ENCODE measurements at regions not wholly inside any gene's neighbourhood (a gene's known extent, or its start where the extent isn't known, plus 50 kb on each side); places are given as distances from the start of the nearest gene placed in this dataset.

GRCh38 chr4:121237069-121237399, 72.9 kb upstream of the TNIP3 start:
- CTCF ChIA-PET, result interaction anchor here (1.1 kb wide), 1 partner anchor 44 kb away, joined by 4 read pairs; no protein-coding TSS in a partner anchor
- intact Hi-C loops (cut with micrococcal nuclease), result no loop called here
- POLR2A ChIA-PET, result no interaction called here

More at GRCh38 chr4:121237069-121237399, 72.9 kb upstream of the TNIP3 start:
- no peaks in the 10 kb centered on the region for H4K20me1 ChIP-seq (replicated peaks; ENCODE audit: control insufficient read depth, extremely low read depth, insufficient read depth, low read length)
- H3K27me3 ChIP-seq (ENCODE audit: control insufficient read depth in 2 of 2, insufficient read depth in 2 of 2, low read length in 2 of 2), result no peaks in the 10 kb centered on the region
- no peaks in the 10 kb centered on the region for H3K9me1 ChIP-seq (replicated peaks; ENCODE audit: control insufficient read depth, extremely low read depth, insufficient read depth, low read length)
- no TSS peak for BruUV-seq (replicated peaks)
- FAIRE-seq, result no peak
- no peak overlapping the region for H3K27ac ChIP-seq (ENCODE audit: insufficient read depth, low read depth, low read length)
- H3K4me3 ChIP-seq (replicated peaks in 1 of 3; ENCODE audit: insufficient read depth in 1 of 3, low read depth in 1 of 3, low read length in 3 of 3), result no peak overlapping the region
- no peak overlapping the region for H2AFZ ChIP-seq (ENCODE audit: low read depth, low read length)
- H3K4me2 ChIP-seq (ENCODE audit: insufficient read depth, low read length), result no peak overlapping the region
- H3K79me2 ChIP-seq (ENCODE audit: control insufficient read depth, insufficient read depth, low read length), result no peaks in the 10 kb centered on the region
- dilution Hi-C loops (cut with MboI; ENCODE audit: extremely low pct_ligation_motif_present, low sequenced_read_pairs), result no loop called here
- no peak for TF ChIP-seq MYC (IDR thresholded peaks at IDR 0.05; ENCODE audit: low read depth, low read length)
- no peak for TF ChIP-seq POLR2A (IDR thresholded peaks at IDR 0.05; ENCODE audit: low read depth, low read length)
- no peak for TF ChIP-seq CTCF (IDR thresholded peaks at IDR 0.05; ENCODE audit: extremely low read depth in 1 of 2, insufficient read depth in 1 of 2, low read depth in 1 of 2, low read length in 2 of 2)
- TF ChIP-seq EZH2 (IDR thresholded peaks at IDR 0.05; ENCODE audit: borderline replicate concordance, low read depth, low read length, severe bottlenecking), result no peak
- no peak for TF ChIP-seq POLR2AphosphoS5 (IDR thresholded peaks at IDR 0.05; ENCODE audit: insufficient read depth, low read depth, low read length)
- TF ChIP-seq FOS (IDR thresholded peaks at IDR 0.05; ENCODE audit: borderline replicate concordance, insufficient read depth, low read length), result no peak
- no peak for TF ChIP-seq GATA2 (IDR thresholded peaks at IDR 0.05; ENCODE audit: insufficient read depth, insufficient read length, low read depth, low read length)
- no peaks in the 10 kb centered on the region for H3K4me1 ChIP-seq (ENCODE audit: control insufficient read depth, extremely low read depth, insufficient read depth, low read length)
- DNase-seq (ENCODE audit: low read depth, low spot score), result no peak
- H3K36me3 ChIP-seq (ENCODE audit: control insufficient read depth in 2 of 2, extremely low read depth in 1 of 2, insufficient read depth in 2 of 2, low read length in 2 of 2), result no peaks in the 10 kb centered on the region
- H3K9ac ChIP-seq (replicated peaks; ENCODE audit: extremely low read depth, insufficient read depth, low read length), result no peak overlapping the region
- H3K9me3 ChIP-seq (replicated peaks; ENCODE audit: control insufficient read depth, insufficient read depth, low read length), result no peaks in the 10 kb centered on the region

Data from endothelial cell of umbilical vein (primary cell).